HTR-8/SVneo (cell line): ENCODE measurements at regions not wholly inside any gene's neighbourhood (a gene's known extent, or its start where the extent isn't known, plus 50 kb on each side); places are given as distances from the start of the nearest gene placed in this dataset.
"Not testable (repeated sequence)": the region's sequence is repeated elsewhere in the genome, so short reads cannot be mapped to it uniquely, and the experiment has no call there.

Source experiments
- DNase-seq: peaks from one replicate; pipeline ENCODE4 v3.0.0; 2011; ENCODE audit warnings: low spot score, mixed read lengths; ENCODE audit not compliant: insufficient read length
- FAIRE-seq: peaks from 2 replicates; lab custom pipeline; 2011; peaks lifted over from hg19 to GRCh38; lab: Jason Lieb, UNC

- no peak for DNase-seq
- no peak for FAIRE-seq
These were observed 227.2 kb downstream of the SQOR start for GRCh38 chr15:45862034-45862433.

- no peak for FAIRE-seq
- DNase-seq, result no peak
These were observed 229.2 kb downstream of the SQOR start for GRCh38 chr15:45863881-45864580.

- no peak for FAIRE-seq
These were observed 231.8 kb downstream of the SQOR start for GRCh38 chr15:45866616-45867015.

DNA sequence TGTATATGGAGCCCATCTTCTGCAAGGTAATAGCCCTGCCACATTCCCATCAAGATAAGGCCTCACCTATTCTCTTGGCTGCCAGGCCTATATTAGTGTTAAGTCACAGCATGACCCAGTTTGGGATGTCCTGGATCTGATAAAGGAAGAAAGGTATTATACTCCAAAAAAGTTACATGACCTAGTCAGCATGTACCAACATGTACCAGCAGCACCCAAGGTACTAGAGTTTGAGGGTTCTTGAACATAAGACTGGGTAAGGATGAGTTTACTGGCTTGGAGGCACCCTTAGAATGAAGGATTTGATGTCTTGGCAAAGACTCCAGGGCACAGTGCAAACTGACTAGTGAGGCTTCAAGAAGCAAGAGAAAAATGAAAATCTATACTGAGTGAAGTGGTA lies 232.5 kb downstream of the SQOR start:
- no peak for DNase-seq
- FAIRE-seq, result no peak

More at GRCh38 chr15:45866616-45867015, 231.8 kb downstream of the SQOR start:
- no peak for DNase-seq

GRCh38 chr15:45868109-45868691 lies 233.4 kb downstream of the SQOR start:
- FAIRE-seq (no peak), DNase-seq (no peak)

GRCh38 chr15:45869034-45869668 lies 234.3 kb downstream of the SQOR start:
- FAIRE-seq (no peak), DNase-seq (no peak)

DNA sequence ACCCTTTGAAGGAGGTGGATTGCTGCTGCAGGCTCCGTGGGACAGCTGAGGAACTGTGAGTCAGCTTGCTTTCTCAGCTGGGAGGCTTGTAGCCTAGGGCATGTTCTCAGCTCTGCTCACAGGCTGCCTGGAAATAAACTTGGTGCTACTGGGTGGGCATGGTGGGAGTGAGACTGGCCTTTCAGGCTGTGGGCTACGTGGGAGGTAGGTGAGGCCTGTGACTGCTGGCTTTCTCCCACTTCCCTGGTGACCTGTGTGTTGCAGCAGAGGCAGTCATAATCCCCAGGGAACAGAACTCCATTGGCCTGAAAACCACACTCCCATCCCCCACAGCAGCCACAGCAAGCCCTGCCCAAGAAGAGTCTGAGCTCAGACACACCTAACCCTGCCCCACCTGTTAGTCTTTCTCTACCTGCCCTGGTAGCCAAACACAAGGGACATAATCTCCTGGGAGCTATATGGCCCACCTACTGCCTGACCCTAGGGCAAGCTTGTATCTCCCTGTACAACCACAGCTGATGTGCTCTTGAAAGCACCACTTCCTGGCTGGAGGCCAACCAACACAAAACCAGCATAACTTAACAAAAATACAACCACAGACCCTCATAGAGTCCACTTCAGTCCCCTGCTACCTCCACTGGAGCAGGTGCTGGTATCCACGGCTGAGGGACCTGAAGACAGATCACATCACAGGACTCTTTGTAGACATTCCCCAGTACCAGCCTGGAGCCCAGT lies 236.5 kb downstream of the SQOR start:
- DNase-seq, result no peak
- FAIRE-seq, result peak; percentile 46

GRCh38 chr15:45873781-45874180 lies 239.0 kb downstream of the SQOR start:
- FAIRE-seq, result no peak
- no peak for DNase-seq

DNA sequence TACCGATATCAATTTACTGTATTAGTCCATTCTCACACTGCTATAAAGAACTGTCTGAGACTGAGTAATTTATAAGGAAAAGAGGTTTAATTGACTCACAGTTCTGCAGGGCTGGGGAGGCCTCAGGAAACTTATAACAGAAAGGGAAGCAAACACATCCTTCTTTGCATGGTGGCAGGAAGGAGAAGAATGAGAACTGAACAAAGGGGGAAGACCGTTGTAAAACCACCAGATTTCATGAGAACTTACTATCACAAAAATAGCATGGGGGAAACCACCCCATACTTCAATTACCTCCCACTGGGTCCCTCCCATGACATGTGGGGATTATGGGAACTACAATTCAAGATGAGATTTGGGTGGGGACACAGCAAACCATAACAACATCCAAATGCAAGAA lies 239.7 kb downstream of the SQOR start:
- not testable (repeated sequence) for DNase-seq

GRCh38 chr15:45884289-45884688 lies 249.5 kb downstream of the SQOR start:
- DNase-seq, result no peak
- no peak for FAIRE-seq

More for the DNA sequence above, 239.7 kb downstream of the SQOR start:
- FAIRE-seq, result not testable (repeated sequence)

DNA sequence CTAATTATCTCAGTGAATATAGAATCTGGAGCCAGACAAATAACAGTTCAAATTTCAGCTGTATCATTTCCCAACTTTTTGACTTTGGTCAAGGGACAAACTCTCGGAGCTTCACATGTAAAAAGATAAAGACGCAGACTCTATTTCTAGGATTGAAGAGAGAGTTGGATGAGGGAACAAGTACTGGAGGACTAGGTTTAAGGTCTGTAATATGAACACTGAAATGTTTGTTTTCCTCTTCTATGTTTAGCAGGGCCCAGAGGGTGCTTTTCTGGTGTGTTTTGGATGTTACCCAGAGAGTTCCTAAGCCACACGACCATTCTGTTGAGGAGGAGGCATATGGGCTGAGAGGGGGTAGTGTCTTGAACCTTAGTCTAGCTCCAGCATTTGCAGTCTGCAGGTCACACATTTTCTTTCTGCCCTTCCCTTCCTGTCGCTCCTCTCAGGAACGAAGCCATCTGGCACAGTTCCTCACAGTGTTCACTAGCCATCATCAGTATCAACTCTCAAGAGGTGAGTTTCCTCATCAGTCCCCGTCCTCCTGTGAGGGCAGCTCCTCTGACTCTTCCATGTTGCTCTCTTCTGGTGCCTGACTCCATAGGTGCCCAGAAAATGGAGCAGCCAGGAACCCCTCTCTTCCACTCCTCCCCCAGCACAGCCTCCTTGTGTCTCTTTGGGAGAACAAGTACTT lies 250.1 kb downstream of the SQOR start:
- DNase-seq, result no peak
- FAIRE-seq, result no peak

DNA sequence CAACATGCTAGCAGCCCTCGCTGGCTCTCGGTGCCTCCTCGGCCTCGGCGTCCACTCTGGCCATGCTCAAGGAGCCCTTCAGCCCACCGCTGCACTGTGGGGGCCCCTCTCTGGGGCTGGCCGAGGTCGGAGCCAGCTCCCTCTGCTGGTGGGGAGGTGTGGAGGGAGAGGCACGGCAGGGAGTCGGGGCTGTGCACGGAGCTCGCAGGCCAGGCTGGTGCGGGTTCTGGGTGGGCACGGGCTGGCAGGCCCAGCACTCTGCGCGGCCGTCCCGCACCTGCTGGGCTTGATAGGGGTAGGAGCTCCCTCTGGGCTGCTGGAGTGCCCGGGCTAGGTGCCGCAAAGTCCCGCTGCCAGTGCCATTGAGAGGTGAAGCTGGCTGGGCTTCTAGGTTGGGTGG lies 251.0 kb downstream of the SQOR start:
- no peak for FAIRE-seq
- no peak for DNase-seq

DNA sequence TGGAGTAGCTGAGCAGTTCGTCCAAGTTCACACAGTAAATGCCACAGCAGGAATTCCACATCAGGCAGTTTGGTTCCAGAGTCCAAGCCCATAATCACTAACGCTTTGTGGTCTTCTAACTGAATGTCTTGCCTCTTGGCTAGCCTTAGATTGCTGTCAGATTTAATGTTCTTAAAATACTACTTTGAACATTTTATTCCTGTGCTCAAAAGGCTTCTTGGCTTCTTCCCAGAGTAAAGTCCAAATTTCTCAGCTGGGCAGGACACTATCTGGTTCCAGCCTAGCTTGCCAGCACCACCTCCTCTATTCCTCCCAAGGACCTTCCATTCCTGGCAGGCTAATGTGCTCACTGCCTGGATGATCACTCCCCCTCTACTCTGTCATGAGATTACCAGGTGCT lies 256.9 kb downstream of the SQOR start:
- FAIRE-seq, result no peak

DNA sequence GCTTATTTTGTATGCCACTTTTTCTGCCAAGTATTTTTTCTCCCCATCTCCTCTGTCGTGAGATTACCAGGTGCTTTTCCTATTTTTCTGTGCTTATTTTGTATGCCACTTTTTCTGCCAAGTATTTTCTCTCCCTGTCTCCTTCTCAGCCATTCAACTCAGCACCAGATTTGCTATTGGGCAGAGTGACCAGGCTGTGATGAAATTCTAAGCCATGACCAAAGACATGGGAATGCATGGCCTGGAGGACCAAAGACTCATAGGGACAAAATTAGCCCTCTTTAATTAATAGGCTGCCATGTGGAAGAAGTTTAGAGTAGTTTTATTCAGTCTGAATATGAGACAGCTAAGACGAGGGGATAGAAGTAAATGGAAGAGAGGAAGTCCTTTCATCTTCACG lies 257.4 kb downstream of the SQOR start:
- no peak for DNase-seq
- no peak for FAIRE-seq

More for the DNA sequence above, 256.9 kb downstream of the SQOR start:
- no peak for DNase-seq

GRCh38 chr15:45903283-45903682 lies 268.5 kb downstream of the SQOR start:
- DNase-seq (no peak), FAIRE-seq (no peak)

DNA sequence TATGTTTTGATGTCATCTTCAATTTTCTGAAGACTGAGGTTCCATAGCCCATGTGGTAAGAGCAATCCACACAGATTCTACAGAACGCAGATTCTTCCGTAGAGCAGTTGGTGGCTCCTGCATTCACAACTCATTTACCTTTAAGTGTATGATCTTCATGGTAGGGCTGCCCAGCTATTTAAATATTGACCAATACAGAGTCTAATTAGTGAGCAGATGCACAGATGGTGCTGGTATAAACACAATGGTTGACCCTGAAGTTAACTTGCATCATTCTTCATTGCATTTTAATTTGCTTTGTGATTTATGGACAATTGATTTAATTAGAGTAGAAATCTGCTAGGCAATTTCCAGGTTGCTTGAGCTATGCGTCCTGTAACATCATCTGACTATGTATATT lies 269.2 kb downstream of the SQOR start:
- DNase-seq, result no peak
- FAIRE-seq, result no peak

DNA sequence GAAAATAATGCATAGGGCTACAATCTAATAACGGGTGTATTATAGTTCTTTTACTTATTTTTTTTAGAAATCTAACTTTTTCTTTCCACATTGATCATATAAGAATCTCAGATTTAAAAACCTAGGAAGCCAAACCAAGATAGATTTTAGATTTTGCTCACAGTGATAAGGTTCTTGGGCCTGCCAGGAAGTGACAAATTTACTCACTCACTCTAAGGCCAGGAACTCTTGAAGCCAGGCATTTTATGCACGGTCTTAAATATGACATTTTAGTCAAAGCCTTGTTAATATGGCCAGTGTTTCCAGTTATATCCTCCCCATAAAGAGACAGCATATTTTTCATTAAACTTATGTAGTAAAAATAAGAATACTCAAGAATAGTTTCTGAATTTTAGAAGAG lies 271.4 kb downstream of the SQOR start:
- no peak for DNase-seq
- FAIRE-seq, result no peak

- DNase-seq, result no peak
- FAIRE-seq, result no peak
These were observed 275.8 kb downstream of the SQOR start for GRCh38 chr15:45910671-45911070.

GRCh38 chr15:45913451-45913850 lies 278.6 kb downstream of the SQOR start:
- no peak for FAIRE-seq

GRCh38 chr15:45914425-45914824 lies 279.6 kb downstream of the SQOR start:
- FAIRE-seq (no peak), DNase-seq (no peak)

More at GRCh38 chr15:45913451-45913850, 278.6 kb downstream of the SQOR start:
- DNase-seq, result no peak
